GM19468 (cell line): ENCODE measurements at regions not wholly inside any gene's neighbourhood (a gene's known extent, or its start where the extent isn't known, plus 50 kb on each side); places are given as distances from the start of the nearest gene placed in this dataset.
"Not testable (repeated sequence)": the region's sequence is repeated elsewhere in the genome, so short reads cannot be mapped to it uniquely, and the experiment has no call there.

Source experiments
- ATAC-seq: cut with Tn5 transposase; IDR thresholded peaks from one replicate; pipeline ENCODE4 v1.9.1; 2021; ENCODE audit warnings: mild to moderate bottlenecking, moderate library complexity, moderate number of reproducible peaks; ENCODE audit not compliant: unreplicated experiment; ENCODE audit errors: extremely low read depth

GRCh38 chr21:35818597-35818996, 241.7 kb downstream of the SETD4 start:
- ATAC-seq: no peak

DNA sequence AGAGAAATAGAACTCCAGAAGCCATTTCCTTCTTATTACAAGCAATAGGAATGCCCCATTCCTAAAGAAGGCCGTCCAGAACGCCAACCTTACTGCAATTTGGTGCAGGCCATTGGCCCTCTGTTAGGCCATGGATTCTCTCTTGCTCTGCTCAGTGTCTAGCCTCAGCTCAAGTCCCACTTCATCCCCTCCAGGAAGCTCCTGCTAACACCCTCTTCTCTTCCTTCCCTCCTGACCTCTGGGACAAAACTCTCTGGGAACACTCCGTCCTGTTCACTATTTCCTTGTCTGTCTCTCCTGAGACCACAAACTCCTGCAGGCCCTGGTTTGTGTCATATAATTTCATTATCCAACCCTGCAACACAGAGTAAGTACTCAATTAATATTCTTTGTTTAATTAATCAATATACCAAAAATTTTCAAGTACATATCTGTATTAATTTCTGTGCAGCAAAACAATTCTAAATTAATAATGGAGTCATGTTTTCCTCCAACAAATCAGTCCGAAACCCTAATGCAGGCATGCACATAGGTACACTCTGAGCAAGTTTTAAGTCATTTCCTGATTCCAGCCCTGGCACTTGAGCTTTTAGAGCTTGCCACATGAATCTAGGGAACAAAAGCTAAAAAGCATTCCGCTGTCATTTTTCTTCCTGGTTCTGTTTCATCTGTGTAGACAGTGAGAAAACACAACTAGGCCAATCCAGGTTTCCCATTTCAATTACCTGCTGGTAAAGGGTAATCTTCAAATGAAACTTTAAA, 245.3 kb downstream of the SETD4 start:
- ATAC-seq: no peak

DNA sequence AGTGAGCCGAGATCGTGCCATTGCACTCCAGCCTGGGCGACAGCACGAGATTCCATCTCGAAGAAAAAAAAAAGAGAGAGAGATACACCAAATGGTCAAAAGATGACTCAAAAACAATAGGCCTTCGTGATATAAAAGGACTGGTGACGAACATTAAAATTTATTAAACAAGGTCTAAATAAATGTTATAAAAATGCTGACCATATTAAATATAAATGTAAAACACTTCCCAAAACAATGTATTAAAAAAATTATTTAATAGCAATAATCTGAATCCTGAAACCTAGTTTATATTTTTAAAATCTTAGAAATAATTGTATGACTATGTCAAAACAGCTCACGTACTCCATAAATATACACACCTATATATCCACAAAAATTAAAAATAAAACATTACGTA, 247.6 kb downstream of the SETD4 start:
- no peak for ATAC-seq

DNA sequence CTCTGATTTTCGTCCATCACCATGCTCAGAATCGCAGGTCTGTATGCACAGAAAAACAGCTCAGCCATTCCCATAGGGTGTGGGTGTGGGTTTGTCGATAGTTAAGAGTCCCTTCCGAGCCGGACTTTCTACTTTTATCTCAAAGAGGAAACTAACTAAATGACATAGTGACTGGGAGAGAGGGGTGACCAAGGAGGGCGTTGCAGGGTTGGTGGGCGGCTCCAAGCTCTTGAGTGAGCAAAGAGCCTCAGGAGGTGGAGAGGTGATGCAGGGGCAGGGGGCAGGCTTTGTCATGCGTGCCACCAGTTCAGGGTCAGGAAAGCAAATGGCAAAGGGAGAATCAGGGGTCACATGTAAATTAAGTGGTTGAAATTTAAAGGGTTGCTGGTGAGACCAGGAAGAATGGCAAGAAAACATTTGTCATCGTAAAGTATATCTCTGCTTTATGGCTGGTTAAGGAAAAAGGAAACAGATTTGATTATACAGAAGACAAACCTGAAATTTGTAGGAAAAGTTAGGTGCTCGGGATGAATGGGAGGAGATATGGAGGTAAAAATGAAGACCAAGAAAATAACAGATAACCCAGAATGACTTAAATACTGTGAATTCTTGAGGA, 249.0 kb downstream of the SETD4 start:
- no peak for ATAC-seq

- no peak for ATAC-seq
These were observed 249.8 kb downstream of the SETD4 start for GRCh38 chr21:35810431-35810970.

GRCh38 chr21:35801391-35801790, 258.9 kb downstream of the SETD4 start:
- ATAC-seq: no peak

DNA sequence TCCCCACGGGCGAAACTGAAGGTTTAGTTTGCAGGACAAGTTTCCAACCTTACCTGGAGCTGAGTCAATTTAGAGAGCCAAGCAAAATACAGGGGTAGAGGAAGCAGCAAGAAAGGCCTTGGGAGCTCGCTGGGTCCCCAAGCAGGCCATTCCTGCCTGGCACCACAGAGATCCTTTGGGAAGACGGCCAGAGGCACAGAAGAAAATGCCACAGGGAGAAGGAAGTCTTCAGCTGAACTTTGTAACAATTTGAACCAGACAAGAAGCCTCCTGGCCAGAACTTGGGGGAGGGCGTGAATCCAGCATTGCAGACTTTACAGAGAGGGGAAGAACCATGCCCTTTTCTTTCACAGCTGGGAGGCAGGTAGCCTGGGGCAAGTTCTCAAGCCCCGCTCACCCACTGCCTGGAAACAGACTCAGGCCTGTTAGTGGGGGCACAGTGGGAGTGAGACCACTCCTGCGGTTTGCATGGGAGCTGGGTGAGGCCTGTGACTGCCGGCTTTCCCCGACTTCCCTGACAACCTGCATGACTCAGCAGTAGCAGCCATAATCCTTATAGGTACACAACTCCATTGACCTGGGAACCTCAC, 259.4 kb downstream of the SETD4 start:
- not testable (repeated sequence) for ATAC-seq

DNA sequence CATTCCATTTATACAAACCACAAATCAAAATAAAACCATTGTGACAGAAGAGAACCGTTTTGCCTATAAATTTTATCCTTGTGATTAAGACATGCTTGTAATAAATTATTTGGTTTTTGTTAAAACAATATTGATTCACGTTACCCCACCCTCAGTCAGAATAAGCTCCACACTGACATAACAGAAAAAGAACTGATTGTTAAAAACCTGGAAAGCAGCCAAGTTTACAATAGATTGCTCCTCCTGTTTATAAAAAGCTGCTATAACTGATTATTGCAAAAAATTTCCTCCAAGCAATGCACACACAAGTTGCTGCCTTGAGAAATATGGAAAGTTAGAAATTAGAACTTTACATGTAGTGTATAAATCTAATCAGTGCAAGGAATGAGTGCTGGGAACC, 263.5 kb downstream of the SETD4 start:
- ATAC-seq: no peak

- ATAC-seq: not testable (repeated sequence)
These were observed 265.8 kb downstream of the SETD4 start for GRCh38 chr21:35794527-35794926.

DNA sequence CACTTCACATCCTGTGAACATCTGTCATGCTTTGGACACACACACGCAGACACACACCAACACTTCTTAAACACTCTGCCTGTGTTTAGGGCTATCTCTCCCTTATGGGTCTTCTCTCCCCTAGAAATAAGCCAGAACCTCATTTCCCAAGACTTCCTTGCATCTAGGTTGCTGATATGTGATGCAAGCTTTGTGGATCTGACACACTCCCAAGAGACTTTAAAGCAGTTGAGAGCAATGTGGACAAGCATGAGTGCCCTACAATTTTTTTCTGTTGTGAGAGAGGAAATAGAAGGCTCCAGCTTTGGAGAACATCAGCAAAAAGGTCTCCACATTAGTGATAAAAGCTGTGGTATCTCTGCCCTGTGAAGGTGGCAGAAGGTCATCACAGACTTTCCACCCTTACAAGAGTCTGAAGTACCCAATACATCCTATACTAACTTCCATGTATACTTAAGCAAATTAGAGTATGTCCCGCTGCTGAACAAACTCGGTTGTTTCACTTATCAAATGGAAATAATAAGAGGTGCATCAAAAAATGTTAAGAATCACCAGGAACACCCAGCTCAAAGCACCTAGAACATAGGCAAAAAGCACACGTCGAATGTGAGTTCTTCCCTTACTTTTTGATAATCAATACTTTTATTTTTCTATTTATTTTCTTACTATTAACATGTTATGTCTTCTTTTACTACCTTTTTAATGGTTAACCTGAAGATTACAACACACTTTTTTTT, 267.6 kb downstream of the SETD4 start:
- no peak for ATAC-seq

DNA sequence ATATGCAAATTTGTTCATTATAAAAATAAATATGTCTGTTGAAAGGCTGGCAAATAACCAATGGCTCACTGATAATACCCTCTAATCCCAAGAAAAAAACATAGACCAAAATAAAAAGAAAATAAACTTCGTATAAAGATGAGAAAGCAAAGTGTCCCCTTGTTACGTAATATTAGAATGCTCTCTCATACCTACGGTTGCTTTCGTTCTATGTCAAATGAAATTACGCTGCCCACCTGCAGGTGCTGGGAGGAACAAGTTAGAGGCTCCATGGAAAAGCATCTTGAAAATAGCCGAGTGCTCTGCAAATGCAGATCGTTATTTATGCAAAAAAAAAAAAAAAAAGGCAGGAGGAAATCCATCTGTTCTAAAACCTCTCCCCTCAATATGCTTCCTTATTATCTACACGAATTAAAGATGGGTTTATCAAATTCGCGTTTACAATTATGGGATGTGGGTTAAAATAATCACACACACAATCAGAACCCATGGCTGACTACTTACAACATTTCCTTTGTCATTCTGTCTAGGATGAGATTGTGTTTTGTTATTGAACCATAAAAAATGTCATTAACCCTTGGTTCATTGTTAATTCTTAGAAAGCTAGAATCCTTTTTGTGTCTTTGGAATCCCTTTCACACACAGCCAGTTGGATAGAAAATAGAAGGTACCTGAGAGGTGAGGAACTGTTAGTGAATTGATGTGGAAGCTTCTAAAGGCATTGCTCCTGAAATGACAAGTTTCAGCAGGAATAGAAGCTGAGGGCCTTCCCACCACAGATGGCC, 268.6 kb downstream of the SETD4 start:
- ATAC-seq: no peak

DNA sequence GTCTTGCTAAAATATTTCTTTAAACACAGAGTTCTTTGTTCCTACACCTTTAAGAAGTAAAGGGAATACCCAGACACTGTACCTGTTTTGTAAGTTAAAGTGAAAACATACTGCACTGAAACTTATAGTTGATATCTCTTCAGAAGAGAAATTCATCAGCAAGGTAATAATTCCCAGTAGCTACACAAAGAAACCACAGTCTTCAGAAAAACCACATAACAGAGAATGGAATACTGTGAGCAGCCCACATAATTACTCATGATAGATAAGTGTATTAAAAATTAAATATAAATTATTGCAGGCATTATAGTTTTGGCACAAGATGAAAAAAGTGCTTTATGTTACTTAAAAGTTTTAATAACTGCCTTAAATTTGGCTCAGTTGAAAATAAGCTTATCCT, 276.6 kb downstream of the SETD4 start:
- ATAC-seq: no peak

- no peak for ATAC-seq
These were observed 277.7 kb downstream of the SETD4 start for GRCh38 chr21:35782667-35783066.

DNA sequence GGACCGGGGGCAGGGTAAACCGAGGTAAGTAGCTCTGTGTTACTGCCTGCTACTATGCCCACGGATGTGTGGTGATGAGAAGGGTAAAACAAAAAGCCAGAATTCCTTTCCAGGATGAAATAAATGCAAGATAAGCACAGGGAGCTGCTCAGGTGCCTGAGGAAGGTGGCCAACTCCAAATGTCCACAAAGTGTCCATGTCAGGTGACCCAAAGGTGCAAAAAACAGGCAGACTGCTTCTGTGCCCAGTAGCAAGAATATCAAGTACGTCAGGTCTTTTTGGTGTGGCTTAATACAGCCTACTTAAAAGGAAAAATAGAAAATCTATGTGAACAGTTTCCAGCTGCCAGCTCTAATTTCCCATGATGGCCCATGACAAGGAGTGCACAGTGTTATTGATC, 279.3 kb downstream of the SETD4 start:
- no peak for ATAC-seq

DNA sequence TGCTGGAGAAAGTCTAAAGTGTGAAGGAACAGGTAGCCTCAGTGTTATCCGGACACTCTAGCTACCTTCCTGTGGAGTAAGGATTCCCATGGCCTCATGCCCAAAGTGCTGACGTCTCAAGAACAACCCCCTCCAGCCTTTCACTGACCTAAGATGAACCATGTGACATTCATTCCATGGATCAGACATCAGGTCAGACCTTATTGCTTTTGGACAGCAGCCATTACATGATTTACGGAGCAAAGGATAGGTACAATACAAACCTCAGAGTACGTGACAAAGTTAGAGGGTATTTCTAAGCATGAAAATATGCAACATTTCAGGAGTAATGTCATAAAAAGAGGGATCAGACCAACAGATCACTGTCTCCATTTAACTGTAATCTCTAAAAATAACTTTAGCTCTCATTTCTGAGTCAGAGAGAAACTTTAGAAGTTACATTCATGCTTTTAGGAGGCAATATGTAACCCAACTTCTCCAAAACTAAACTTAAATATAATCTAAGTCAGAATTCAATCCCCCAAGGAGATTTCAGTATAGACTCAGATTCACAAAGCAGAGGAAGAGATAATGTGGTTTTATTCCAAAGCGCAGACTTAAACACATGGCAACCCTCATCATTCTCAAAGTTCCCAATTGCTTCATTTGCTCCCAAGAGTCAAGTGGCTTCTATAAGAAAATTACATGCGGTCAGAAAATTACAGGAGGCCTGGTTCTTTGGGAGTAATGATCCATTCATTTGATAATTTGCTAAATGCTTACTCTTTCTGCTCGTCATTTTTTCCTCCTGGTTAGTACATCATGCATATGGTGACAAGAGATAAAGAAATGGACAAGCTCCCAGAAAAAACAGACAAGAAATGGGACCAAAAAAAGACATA, 280.4 kb downstream of the SETD4 start:
- no peak for ATAC-seq

DNA sequence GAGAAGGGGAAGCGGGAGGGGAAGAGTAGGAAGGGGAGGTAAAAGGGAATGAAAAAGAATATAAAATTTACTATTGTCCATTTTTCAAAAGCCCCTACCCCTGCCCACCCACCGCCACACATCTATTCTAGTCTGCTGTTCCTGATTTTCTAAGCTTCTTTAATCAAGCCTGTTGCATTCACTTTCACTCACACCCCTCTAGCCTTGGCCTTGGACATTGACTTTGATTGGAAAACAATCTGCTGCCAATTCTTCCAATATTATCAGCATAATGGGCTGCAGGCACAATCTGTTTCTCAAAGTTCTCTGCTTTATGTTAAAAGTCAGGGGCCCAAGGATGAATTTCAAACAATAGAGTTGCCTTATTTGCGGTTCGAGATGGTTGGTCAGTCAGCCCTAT, 281.2 kb downstream of the SETD4 start:
- no peak for ATAC-seq

DNA sequence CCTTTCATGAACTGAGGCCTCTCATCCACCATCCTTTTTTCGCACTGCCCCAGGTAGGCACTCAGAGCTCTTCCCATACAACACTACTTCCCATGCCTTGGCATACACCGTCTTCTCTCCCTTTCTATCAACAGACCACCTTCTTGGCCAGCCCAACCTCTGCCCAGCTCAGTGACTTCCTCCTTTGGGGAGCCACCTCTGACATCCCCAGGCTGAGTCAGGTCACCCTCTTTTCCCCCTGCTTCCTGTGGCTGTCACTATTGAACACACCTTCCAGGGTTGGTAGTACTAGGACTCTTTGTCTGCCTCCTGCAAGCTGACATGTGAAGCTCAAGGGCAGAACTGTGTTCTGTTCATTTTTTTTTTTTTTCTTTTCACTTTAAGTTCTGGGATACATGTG, 283.2 kb downstream of the SETD4 start:
- no peak for ATAC-seq

DNA sequence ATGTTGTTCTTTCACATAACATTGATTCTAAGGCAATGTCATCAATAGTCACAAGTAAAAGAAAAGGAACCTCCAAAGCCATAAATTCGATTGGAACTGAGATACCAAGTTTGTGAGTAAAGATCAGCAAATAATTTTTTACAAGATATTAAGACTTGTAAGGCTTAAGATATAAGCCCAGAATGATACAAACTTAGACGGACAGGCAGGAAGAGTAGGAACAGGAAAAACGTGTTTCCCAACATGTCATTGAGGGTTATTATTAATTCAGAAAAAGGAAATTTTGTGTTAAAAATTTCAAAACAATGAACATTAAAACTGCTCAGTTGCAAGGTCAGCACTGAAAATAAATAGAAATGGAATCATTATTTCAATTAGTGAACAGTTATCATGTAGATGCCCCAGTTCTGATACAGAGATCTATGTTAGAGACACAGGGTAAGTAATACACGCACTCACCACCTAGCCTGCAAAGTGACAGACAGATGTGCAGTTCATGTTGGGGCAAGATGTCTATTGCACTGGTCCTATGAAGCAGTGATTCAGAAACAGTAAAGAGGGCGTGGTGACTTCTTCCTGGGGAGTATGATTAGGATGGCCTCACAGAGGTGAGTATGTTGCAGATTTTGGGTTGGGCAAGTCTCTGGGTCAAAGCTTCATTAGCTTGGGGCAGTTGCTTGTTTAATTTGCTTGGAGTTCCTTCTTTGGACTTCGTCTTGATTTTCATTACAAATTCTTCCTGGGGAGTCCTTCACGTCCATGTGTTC, 284.4 kb downstream of the SETD4 start:
- ATAC-seq: no peak
